Upper lobe of left lung (tissue), 4 donors: ENCODE measurements at regions not wholly inside any gene's neighbourhood (a gene's known extent, or its start where the extent isn't known, plus 50 kb on each side); places are given as distances from the start of the nearest gene placed in this dataset.

Source experiments
- EP300 ChIP-seq, 4 donors: sonication (generic); formaldehyde crosslinking; IDR thresholded peaks; one replicate each; pipeline ENCODE4 v1.5.1; 2017; ENCODE audit warnings: antibody characterized with exemption in 4 of 4, control low read depth in 2 of 4
- POLR2A ChIP-seq, 4 donors: fragments of 450-650 bp; IDR thresholded peaks; one replicate each; pipeline ENCODE4 v1.5.1; 2016 to 2017; ENCODE audit warnings: antibody characterized with exemption in 4 of 4, mild to moderate bottlenecking in 2 of 4
- POLR2AphosphoS5 ChIP-seq, 2 donors: sonication (generic); formaldehyde crosslinking; IDR thresholded peaks; one replicate each; pipeline ENCODE4 v1.5.1; 2017; ENCODE audit warnings: antibody characterized with exemption in 2 of 2
- TF ChIP-seq, protein P1 (sequence below), 6 experiments: fragments of 450-650 bp in 4 of 6; fragments of 200-600 bp in 2 of 6; sonication (generic) in 2 of 6; IDR thresholded peaks; one replicate each; pipeline ENCODE4 v1.5.1; 2016 to 2019; ENCODE audit warnings: antibody characterized with exemption in 6 of 6

DNA sequence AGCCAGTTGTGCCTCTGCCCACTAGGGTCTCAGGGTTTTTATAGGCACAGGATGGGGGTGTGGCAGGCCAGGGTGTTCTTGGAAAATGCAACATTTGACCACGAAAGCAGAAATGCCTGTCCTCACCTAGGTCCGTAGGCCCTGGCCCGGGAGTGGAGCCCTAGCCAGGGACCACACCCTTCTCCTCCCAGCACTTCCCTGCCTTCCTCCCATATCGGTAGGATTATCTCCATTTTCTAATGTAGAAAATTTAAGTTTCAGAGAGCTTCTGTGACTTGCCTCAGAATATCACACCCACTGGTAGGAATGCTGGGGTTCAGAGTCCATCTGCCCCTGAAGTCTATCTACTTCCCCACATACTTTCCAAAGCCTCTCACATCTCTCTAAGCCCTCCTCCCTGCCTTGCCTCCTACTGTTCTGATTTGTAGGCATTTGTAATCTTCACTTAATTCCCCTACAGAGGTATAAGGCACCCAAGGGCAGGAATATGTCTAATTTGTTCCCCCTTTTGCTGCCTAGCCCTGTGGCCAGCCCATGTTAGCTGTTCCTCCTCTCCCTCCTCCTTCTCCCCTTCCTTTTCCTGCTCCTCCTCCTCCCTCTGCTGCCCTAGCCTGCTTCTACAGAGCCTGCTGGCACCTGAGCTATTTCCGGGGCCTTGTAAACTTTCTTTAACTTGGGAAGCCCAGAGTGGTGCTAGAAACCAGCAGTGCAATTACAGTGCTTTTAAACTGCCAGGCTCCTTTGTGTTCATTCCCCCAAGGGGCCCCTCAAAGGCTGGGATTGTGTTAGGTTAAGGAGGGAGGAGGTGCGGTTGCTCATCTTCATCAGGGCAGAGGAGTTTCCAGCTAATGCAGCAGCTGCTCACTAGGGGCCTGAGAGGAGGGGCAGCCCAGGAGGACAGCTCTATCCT lies 71.1 kb downstream of the MRPL46 start:
- TF ChIP-seq, protein P1, sequence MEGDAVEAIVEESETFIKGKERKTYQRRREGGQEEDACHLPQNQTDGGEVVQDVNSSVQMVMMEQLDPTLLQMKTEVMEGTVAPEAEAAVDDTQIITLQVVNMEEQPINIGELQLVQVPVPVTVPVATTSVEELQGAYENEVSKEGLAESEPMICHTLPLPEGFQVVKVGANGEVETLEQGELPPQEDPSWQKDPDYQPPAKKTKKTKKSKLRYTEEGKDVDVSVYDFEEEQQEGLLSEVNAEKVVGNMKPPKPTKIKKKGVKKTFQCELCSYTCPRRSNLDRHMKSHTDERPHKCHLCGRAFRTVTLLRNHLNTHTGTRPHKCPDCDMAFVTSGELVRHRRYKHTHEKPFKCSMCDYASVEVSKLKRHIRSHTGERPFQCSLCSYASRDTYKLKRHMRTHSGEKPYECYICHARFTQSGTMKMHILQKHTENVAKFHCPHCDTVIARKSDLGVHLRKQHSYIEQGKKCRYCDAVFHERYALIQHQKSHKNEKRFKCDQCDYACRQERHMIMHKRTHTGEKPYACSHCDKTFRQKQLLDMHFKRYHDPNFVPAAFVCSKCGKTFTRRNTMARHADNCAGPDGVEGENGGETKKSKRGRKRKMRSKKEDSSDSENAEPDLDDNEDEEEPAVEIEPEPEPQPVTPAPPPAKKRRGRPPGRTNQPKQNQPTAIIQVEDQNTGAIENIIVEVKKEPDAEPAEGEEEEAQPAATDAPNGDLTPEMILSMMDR (IDR thresholded peaks at IDR 0.05) = no peak
- no peak for TF ChIP-seq POLR2A (IDR thresholded peaks at IDR 0.05)
- no peak for TF ChIP-seq POLR2AphosphoS5 (IDR thresholded peaks at IDR 0.05)
- no peak for TF ChIP-seq EP300 (IDR thresholded peaks at IDR 0.05)
